B cell (primary cell): ENCODE measurements at regions not wholly inside any gene's neighbourhood (a gene's known extent, or its start where the extent isn't known, plus 50 kb on each side); places are given as distances from the start of the nearest gene placed in this dataset.
"Not testable (repeated sequence)": the region's sequence is repeated elsewhere in the genome, so short reads cannot be mapped to it uniquely, and the experiment has no call there.

Experiments used
- ATAC-seq: fragments of 200-7000 bp; cut with Tn5 transposase; one replicate; pipeline ENCODE4 v1.10.0; 2021; ENCODE audit warnings: low read depth, mild to moderate bottlenecking, moderate number of reproducible peaks, moderate library complexity
- CTCF ChIA-PET: fragments of 350-600 bp; sonication (Branson Sonifier 250); formaldehyde crosslinking; loops from one replicate; lab custom pipeline; 2021; ENCODE audit warnings: antibody characterized with exemption, inconsistent platforms; lab: Charles Lee
- POLR2A ChIA-PET: fragments of 350-600 bp; sonication (Branson Sonifier 250); formaldehyde crosslinking; loops from one replicate; lab custom pipeline; 2021; ENCODE audit warnings: antibody characterized with exemption; lab: Charles Lee
- DNase-seq: peaks from one replicate; pipeline ENCODE4 v3.0.0; 2013
- H2AFZ ChIP-seq: 2 replicates; pipeline ENCODE4 v1.6.1; 2012; ENCODE audit warnings: mild to moderate bottlenecking, low read depth, low read length; ENCODE audit not compliant: insufficient read depth, poor library complexity, severe bottlenecking
- H3K27ac ChIP-seq, 2 donors: 1 replicate in 1 of 2; 2 replicates in 1 of 2; pipeline ENCODE4 v1.5.1; 2012 to 2013; ENCODE audit warnings: low read length in 2 of 2, mild to moderate bottlenecking in 2 of 2, moderate library complexity in 1 of 2
- H3K27me3 ChIP-seq, 4 experiments: fragments of 200-600 bp in 1 of 4; sonication (generic) in 1 of 4; replicated peaks in 1 of 4; 1 replicate in 2 of 4; 2 replicates in 2 of 4; pipeline versions ENCODE4 v1.6.1 to v1.7.0; 2013 to 2016; ENCODE audit warnings: low read length in 3 of 4, mild to moderate bottlenecking in 2 of 4, mixed read lengths in 1 of 4, moderate library complexity in 1 of 4; ENCODE audit not compliant: insufficient read depth in 4 of 4, control insufficient read depth in 3 of 4; ENCODE audit errors: control extremely low read depth in 1 of 4
- H3K36me3 ChIP-seq, 2 experiments: replicated peaks in 1 of 2; 1 replicate in 1 of 2; 2 replicates in 1 of 2; pipeline versions ENCODE4 v1.6.1 to v1.7.1; 2013; ENCODE audit warnings: low read length in 1 of 2; ENCODE audit not compliant: insufficient read depth in 2 of 2, control insufficient read depth in 1 of 2; ENCODE audit errors: control extremely low read depth in 1 of 2, extremely low read depth in 1 of 2
- H3K4me1 ChIP-seq, 2 donors: fragments of 200-600 bp in 1 of 2; sonication (generic) in 1 of 2; 1 replicate in 1 of 2; 2 replicates in 1 of 2; pipeline versions ENCODE4 v1.5.1 to v1.6.1; 2013 to 2017; ENCODE audit warnings: low read length in 2 of 2; ENCODE audit not compliant: control insufficient read depth in 2 of 2, insufficient read depth in 2 of 2
- H3K4me2 ChIP-seq: replicated peaks from 2 replicates; pipeline ENCODE3; 2012; ENCODE audit warnings: mild to moderate bottlenecking, low read depth, low read length; ENCODE audit not compliant: poor library complexity, severe bottlenecking
- H3K4me3 ChIP-seq, 5 experiments: fragments of 200-600 bp in 1 of 5; sonication (generic) in 1 of 5; 1 replicate in 3 of 5; 2 replicates in 2 of 5; pipeline versions ENCODE4 v1.5.1 to v1.7.0; 2011 to 2016; ENCODE audit warnings: low read length in 4 of 5, mild to moderate bottlenecking in 4 of 5, low read depth in 2 of 5, control low read depth in 1 of 5, moderate library complexity in 1 of 5; ENCODE audit not compliant: insufficient read depth in 1 of 5; ENCODE audit errors: control extremely low read depth in 1 of 5, extremely low read depth in 1 of 5
- H3K79me2 ChIP-seq: fragments of 200-600 bp; sonication (generic); one replicate; pipeline ENCODE4 v1.6.0; 2016; ENCODE audit warnings: low read length; ENCODE audit not compliant: control insufficient read depth, insufficient read depth
- H3K9ac ChIP-seq: fragments of 200-600 bp; sonication (generic); 2 replicates; pipeline ENCODE4 v1.6.1; 2017; ENCODE audit warnings: mild to moderate bottlenecking, low read length, moderate library complexity
- H3K9me3 ChIP-seq, 3 donors: one replicate each; pipeline versions ENCODE4 v1.6.1 to v1.7.1; 2013; ENCODE audit warnings: low read length in 2 of 3; ENCODE audit not compliant: control insufficient read depth in 2 of 3, insufficient read depth in 1 of 3; ENCODE audit errors: control extremely low read depth in 1 of 3
- H4K20me1 ChIP-seq: 2 replicates; pipeline ENCODE4 v1.6.0; 2012; ENCODE audit warnings: mild to moderate bottlenecking, low read length; ENCODE audit not compliant: insufficient read depth, control insufficient read depth, poor library complexity, severe bottlenecking
- H3K27ac Mint-ChIP-seq: one replicate; pipeline ENCODE4 v1.8.0; 2021; ENCODE audit warnings: mixed read lengths
- H3K27me3 Mint-ChIP-seq: one replicate; pipeline ENCODE4 v1.8.0; 2021; ENCODE audit warnings: mixed read lengths
- H3K4me1 Mint-ChIP-seq: one replicate; pipeline ENCODE4 v1.8.0; 2021; ENCODE audit warnings: mixed read lengths
- H3K4me3 Mint-ChIP-seq: one replicate; pipeline ENCODE4 v1.8.0; 2021; ENCODE audit warnings: mixed read lengths
- H3K9me3 Mint-ChIP-seq: one replicate; pipeline ENCODE4 v1.8.0; 2022; ENCODE audit warnings: mixed read lengths; ENCODE audit not compliant: insufficient read depth
- EZH2 ChIP-seq: IDR thresholded peaks from 2 replicates; pipeline ENCODE4 v1.6.1; 2012; ENCODE audit warnings: borderline replicate concordance, low read depth, mild to moderate bottlenecking, moderate library complexity, low read length; ENCODE audit not compliant: insufficient read depth, poor library complexity, severe bottlenecking
- WGBS: methylation state at CpG from one replicate; pipeline ENCODE4 v1.1.5; 2013; ENCODE audit warnings: missing lambda C conversion rate; ENCODE audit not compliant: insufficient coverage; 5-methylcytosine and 5-hydroxymethylcytosine counted together
- intact Hi-C: fragments of 100-400 bp; cut with micrococcal nuclease; formaldehyde crosslinking; loops from one replicate; pipeline ENCODE4 v1.10.0; 2022
- TF ChIP-seq, protein P1 (sequence below): fragments of 200-600 bp; IDR thresholded peaks from one replicate; pipeline ENCODE4 v1.8.0; 2022; ENCODE audit warnings: antibody characterized with exemption, mild to moderate bottlenecking

DNA sequence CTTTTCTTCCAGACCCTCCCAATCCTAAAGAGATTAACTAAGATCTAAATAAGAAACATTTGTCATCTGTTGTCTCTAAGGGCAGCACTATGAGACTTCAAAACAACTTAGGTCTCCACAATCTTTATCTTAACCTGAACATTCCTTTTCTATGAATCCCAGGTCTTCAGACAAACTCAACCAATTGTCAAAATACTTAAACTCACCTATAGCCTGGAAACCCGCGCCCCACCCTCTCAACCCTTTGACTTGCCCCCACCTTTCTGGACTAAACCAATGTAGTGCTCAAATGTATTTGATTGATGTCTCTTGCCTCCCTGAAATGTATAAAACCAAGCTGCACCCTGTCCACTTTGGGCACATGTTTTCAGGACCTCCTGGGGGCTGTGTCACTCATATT, 76.5 kb upstream of the DMRT1 start:
- Mint-ChIP-seq H3K27me3 (peaks cover 46% of the 10 kb centered on the region), H3K4me1 (peaks cover 6% of the 10 kb centered on the region), H3K9me3 (peaks cover 3% of the 10 kb centered on the region), H3K27ac (no peak overlapping the region), H3K4me3 (no peak overlapping the region)
- WGBS, result no CpG with 5 or more reads among the region's 2 CpGs
- Histone ChIP-seq H4K20me1 (no peaks in the 10 kb centered on the region), H3K9ac (no peak overlapping the region), H3K4me2 (no peak overlapping the region), H3K36me3 (no peaks in the 10 kb centered on the region), H3K79me2 (no peaks in the 10 kb centered on the region), H3K9me3 (peaks cover 0 to 8% (median 0%) of the 10 kb centered on the region in 3 donors), H3K4me3 (no peak overlapping the region), H2AFZ (no peak overlapping the region), H3K4me1 (no peaks in the 10 kb centered on the region), H3K27ac (no peak overlapping the region), H3K27me3 (peaks cover 0 to 7% (median 1%) of the 10 kb centered on the region in 4 experiments)
- no peak for DNase-seq
- ChIA-PET POLR2A (no interaction called here), CTCF (interaction anchor here (1.1 kb wide), 1 partner anchor 12 kb away, joined by 3 read pairs; no protein-coding TSS in a partner anchor)
- intact Hi-C loops, result loop anchor here (1.0 kb wide), 1 partner anchor 152 kb away; no protein-coding TSS in a partner anchor
- TF ChIP-seq, protein P1, sequence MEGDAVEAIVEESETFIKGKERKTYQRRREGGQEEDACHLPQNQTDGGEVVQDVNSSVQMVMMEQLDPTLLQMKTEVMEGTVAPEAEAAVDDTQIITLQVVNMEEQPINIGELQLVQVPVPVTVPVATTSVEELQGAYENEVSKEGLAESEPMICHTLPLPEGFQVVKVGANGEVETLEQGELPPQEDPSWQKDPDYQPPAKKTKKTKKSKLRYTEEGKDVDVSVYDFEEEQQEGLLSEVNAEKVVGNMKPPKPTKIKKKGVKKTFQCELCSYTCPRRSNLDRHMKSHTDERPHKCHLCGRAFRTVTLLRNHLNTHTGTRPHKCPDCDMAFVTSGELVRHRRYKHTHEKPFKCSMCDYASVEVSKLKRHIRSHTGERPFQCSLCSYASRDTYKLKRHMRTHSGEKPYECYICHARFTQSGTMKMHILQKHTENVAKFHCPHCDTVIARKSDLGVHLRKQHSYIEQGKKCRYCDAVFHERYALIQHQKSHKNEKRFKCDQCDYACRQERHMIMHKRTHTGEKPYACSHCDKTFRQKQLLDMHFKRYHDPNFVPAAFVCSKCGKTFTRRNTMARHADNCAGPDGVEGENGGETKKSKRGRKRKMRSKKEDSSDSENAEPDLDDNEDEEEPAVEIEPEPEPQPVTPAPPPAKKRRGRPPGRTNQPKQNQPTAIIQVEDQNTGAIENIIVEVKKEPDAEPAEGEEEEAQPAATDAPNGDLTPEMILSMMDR, result no peak
- no peak for TF ChIP-seq EZH2
- ATAC-seq, result no peak

DNA sequence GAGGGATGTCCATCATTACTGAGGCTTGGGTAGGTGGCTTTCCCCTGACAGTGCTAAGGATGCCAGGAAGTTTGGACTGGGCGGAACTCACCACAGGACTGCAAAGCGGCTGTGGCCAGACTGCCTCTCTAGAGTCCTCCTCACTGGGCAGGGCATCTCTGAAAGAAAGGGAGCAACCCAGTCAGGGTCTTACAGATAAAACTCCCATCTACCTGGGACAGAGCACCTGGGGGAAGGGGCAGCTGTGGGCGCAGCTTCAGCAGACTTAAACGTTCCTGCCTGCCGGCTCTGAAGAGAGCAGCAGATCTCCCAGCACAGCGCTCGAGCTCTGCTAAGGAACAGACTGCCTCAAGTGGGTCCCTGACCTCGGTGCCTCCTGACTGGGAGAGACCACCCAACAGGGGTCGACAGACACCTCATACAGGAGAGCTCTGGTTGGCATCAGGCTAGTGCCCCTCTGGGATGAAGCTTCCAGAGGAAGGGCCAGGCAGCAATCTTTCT, 74.4 kb upstream of the DMRT1 start:
- H3K27ac Mint-ChIP-seq, H3K4me3 ChIP-seq, H3K4me2 ChIP-seq, ATAC-seq, H3K9me3 ChIP-seq, DNase-seq, H2AFZ ChIP-seq, H3K36me3 ChIP-seq, CTCF ChIA-PET, POLR2A ChIA-PET, H3K4me1 ChIP-seq, H3K27ac ChIP-seq, H3K79me2 ChIP-seq, intact Hi-C loops, H3K4me3 Mint-ChIP-seq, H3K27me3 ChIP-seq, H4K20me1 ChIP-seq, H3K9ac ChIP-seq, H3K9me3 Mint-ChIP-seq, H3K4me1 Mint-ChIP-seq: not testable (repeated sequence)
- peaks cover 63% of the 10 kb centered on the region for H3K27me3 Mint-ChIP-seq
- WGBS, result 96% methylated on average over 8 of the region's 9 CpGs
